Activated B cell treated with CpG ODN at 0.5 μM for 24 hours (primary cell): ENCODE measurements at regions not wholly inside any gene's neighbourhood (a gene's known extent, or its start where the extent isn't known, plus 50 kb on each side); places are given as distances from the start of the nearest gene placed in this dataset.

Source experiments
- ATAC-seq: fragments of 200-7000 bp; cut with Tn5 transposase; one replicate; pipeline ENCODE4 v1.10.0; 2021; ENCODE audit warnings: low read depth, mild to moderate bottlenecking, moderate library complexity
- CTCF ChIA-PET: fragments of 350-600 bp; sonication (Branson Sonifier 250); formaldehyde crosslinking; loops from one replicate; lab custom pipeline; 2021; ENCODE audit warnings: antibody characterized with exemption; lab: Charles Lee
- POLR2A ChIA-PET: fragments of 350-600 bp; sonication (Branson Sonifier 250); formaldehyde crosslinking; loops from one replicate; lab custom pipeline; 2021; ENCODE audit warnings: antibody characterized with exemption; lab: Charles Lee
- DNase-seq: peaks from one replicate; pipeline ENCODE4 v3.0.0; 2022
- H3K27ac Mint-ChIP-seq: one replicate; pipeline ENCODE4 v1.8.0; 2020; ENCODE audit warnings: mixed read lengths
- H3K27me3 Mint-ChIP-seq: one replicate; pipeline ENCODE4 v1.8.0; 2021; ENCODE audit warnings: mixed read lengths
- H3K36me3 Mint-ChIP-seq: one replicate; pipeline ENCODE4 v1.8.0; 2021; ENCODE audit warnings: low read depth, mixed read lengths
- H3K4me1 Mint-ChIP-seq: one replicate; pipeline ENCODE4 v1.8.0; 2021; ENCODE audit warnings: mixed read lengths
- H3K4me3 Mint-ChIP-seq: one replicate; pipeline ENCODE4 v1.8.0; 2020; ENCODE audit warnings: mild to moderate bottlenecking, mixed read lengths
- H3K9me3 Mint-ChIP-seq: one replicate; pipeline ENCODE4 v1.8.0; 2020; ENCODE audit warnings: mixed read lengths
- CTCF ChIP-seq: fragments of 200-600 bp; IDR thresholded peaks from one replicate; pipeline ENCODE4 v1.8.0; 2022; ENCODE audit warnings: antibody characterized with exemption, mild to moderate bottlenecking
- intact Hi-C: fragments of 100-400 bp; cut with micrococcal nuclease; formaldehyde crosslinking; loops from one replicate; pipeline ENCODE4 v1.15.1; 2024

GRCh38 chr6:165913676-165914570 lies 250.9 kb upstream of the PDE10A start:
- CTCF ChIA-PET = no interaction called here
- no peak for TF ChIP-seq CTCF
- no peak overlapping the region for H3K4me3 Mint-ChIP-seq
- no peak for ATAC-seq
- H3K27ac Mint-ChIP-seq = no peak overlapping the region
- H3K36me3 Mint-ChIP-seq = no peaks in the 10 kb centered on the region
- DNase-seq = no peak
- POLR2A ChIA-PET = no interaction called here
- H3K9me3 Mint-ChIP-seq = no peaks in the 10 kb centered on the region
- peaks cover 16% of the 10 kb centered on the region for H3K27me3 Mint-ChIP-seq
- no peaks in the 10 kb centered on the region for H3K4me1 Mint-ChIP-seq
- intact Hi-C loops = no loop called here

- no peak overlapping the region for H3K4me3 Mint-ChIP-seq
- no peak for ATAC-seq
- TF ChIP-seq CTCF = no peak
- intact Hi-C loops = no loop called here
- H3K27ac Mint-ChIP-seq = no peak overlapping the region
- CTCF ChIA-PET = no interaction called here
- no peaks in the 10 kb centered on the region for H3K9me3 Mint-ChIP-seq
- no peak for DNase-seq
- POLR2A ChIA-PET = no interaction called here
- no peaks in the 10 kb centered on the region for H3K4me1 Mint-ChIP-seq
- peaks cover 18% of the 10 kb centered on the region for H3K27me3 Mint-ChIP-seq
- H3K36me3 Mint-ChIP-seq = no peaks in the 10 kb centered on the region
Measured at GRCh38 chr6:165910184-165910966, 247.3 kb upstream of the PDE10A start.

GRCh38 chr6:165906736-165907135 lies 243.7 kb upstream of the PDE10A start:
- intact Hi-C loops = no loop called here
- peaks cover 13% of the 10 kb centered on the region for H3K27me3 Mint-ChIP-seq
- H3K4me1 Mint-ChIP-seq = no peaks in the 10 kb centered on the region

GRCh38 chr6:165905744-165906143 lies 242.7 kb upstream of the PDE10A start:
- no peak for TF ChIP-seq CTCF
- no peak for ATAC-seq
- peaks cover 13% of the 10 kb centered on the region for H3K27me3 Mint-ChIP-seq
- no peaks in the 10 kb centered on the region for H3K4me1 Mint-ChIP-seq
- ChIA-PET POLR2A (no interaction called here), CTCF (no interaction called here)
- no peaks in the 10 kb centered on the region for H3K9me3 Mint-ChIP-seq
- DNase-seq = no peak
- H3K27ac Mint-ChIP-seq = no peak overlapping the region
- no peaks in the 10 kb centered on the region for H3K36me3 Mint-ChIP-seq
- H3K4me3 Mint-ChIP-seq = no peak overlapping the region
- intact Hi-C loops = no loop called here

More at GRCh38 chr6:165906736-165907135, 243.7 kb upstream of the PDE10A start:
- no peak overlapping the region for H3K4me3 Mint-ChIP-seq
- TF ChIP-seq CTCF = no peak
- H3K9me3 Mint-ChIP-seq = no peaks in the 10 kb centered on the region
- ATAC-seq (no peak), DNase-seq (no peak)
- H3K36me3 Mint-ChIP-seq = no peaks in the 10 kb centered on the region
- ChIA-PET CTCF (no interaction called here), POLR2A (no interaction called here)
- no peak overlapping the region for H3K27ac Mint-ChIP-seq

- DNase-seq (no peak), ATAC-seq (no peak)
- Mint-ChIP-seq H3K27ac (no peak overlapping the region), H3K27me3 (peaks cover 6% of the 10 kb centered on the region), H3K4me3 (no peak overlapping the region), H3K36me3 (no peaks in the 10 kb centered on the region), H3K4me1 (no peaks in the 10 kb centered on the region), H3K9me3 (no peaks in the 10 kb centered on the region)
- CTCF ChIA-PET = no interaction called here
- TF ChIP-seq CTCF = no peak
- POLR2A ChIA-PET = no interaction called here
- intact Hi-C loops = no loop called here
Measured at GRCh38 chr6:165900970-165901369, 237.9 kb upstream of the PDE10A start.
